ENCODE measurements at regions not wholly inside any gene's neighbourhood (a gene's known extent, or its start where the extent isn't known, plus 50 kb on each side); places are given as distances from the start of the nearest gene placed in this dataset.
"Not testable (repeated sequence)": the region's sequence is repeated elsewhere in the genome, so short reads cannot be mapped to it uniquely, and the experiment has no call there.

DNA sequence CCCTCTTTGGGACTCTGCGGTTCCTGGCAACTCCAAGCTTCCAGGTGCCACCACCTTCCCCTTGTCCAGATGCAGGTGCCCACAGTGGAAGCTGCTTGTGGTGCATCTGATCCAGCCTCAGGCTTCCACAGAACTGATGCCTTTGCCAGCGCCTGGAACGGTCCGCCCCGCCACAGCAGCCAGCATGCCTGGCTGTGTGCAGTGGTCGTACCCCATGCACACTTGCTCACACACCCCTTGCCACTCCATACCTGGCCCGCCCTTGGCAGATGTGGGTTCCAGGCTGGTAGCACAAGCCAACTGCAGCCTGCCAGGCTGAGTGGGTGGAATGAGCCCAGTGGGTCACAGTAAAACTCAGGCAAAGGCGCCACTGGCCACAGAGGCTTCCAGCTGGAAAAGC is 240.5 kb downstream of the PPP4R3C start:
- Histone ChIP-seq H3K27me3 (no peaks in the 10 kb centered on the region), H3K36me3 (no peaks in the 10 kb centered on the region), H3K27ac (no peak overlapping the region), H3K4me3 (no peak overlapping the region), H3K9me3 (no peaks in the 10 kb centered on the region), H3K4me1 (no peaks in the 10 kb centered on the region)
- 89% methylated on average over 1 of the region's 8 CpGs for WGBS (ENCODE audit: insufficient coverage, low coverage, low lambda C conversion rate, missing lambda C conversion rate)
- intact Hi-C loops (cut with DNase I), result no loop called here
- DNase-seq (peak in 1 of 3 donors; percentile 32), ATAC-seq (no peak)
- TF ChIP-seq, protein P1, sequence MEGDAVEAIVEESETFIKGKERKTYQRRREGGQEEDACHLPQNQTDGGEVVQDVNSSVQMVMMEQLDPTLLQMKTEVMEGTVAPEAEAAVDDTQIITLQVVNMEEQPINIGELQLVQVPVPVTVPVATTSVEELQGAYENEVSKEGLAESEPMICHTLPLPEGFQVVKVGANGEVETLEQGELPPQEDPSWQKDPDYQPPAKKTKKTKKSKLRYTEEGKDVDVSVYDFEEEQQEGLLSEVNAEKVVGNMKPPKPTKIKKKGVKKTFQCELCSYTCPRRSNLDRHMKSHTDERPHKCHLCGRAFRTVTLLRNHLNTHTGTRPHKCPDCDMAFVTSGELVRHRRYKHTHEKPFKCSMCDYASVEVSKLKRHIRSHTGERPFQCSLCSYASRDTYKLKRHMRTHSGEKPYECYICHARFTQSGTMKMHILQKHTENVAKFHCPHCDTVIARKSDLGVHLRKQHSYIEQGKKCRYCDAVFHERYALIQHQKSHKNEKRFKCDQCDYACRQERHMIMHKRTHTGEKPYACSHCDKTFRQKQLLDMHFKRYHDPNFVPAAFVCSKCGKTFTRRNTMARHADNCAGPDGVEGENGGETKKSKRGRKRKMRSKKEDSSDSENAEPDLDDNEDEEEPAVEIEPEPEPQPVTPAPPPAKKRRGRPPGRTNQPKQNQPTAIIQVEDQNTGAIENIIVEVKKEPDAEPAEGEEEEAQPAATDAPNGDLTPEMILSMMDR (IDR thresholded peaks at IDR 0.05), result no peak
- no peak for TF ChIP-seq POLR2A (IDR thresholded peaks at IDR 0.05)

DNA sequence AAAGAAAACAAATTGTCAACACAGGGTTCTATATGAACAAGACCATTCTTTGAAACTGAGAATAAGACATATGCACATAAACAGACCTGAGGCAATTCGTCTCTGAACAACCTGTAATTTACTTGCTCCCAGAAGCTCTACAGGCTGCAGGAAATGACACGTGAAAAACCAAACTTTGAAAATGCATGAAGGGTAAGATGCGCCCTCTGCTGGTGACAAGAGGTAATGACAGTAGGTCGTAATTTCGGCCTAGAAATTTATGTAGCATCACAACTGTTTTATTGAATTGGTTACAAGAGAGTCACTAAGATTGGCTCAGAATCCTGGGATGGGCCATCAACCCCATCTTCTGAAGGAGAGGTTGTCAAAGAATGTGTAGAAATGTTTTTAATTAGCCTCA is 276.5 kb downstream of the PPP4R3C start:
- no peak overlapping the region for H3K27ac ChIP-seq
- DNase-seq (no peak), ATAC-seq (peak; percentile 56 to 73 (median 62))
- H3K9me3 ChIP-seq, result no peaks in the 10 kb centered on the region
- no peaks in the 10 kb centered on the region for H3K4me1 ChIP-seq
- H3K27me3 ChIP-seq, result peaks cover 0 to 3% of the 10 kb centered on the region in 2 donors
- H3K4me3 ChIP-seq, result no peak overlapping the region
- no peaks in the 10 kb centered on the region for H3K36me3 ChIP-seq
- TF ChIP-seq POLR2A (IDR thresholded peaks at IDR 0.05), result no peak
- TF ChIP-seq, protein P1 (IDR thresholded peaks at IDR 0.05), result peak; percentile 75 to 85 (median 81)
- 3% methylated on average over 5 of the region's 5 CpGs for WGBS (ENCODE audit: insufficient coverage, low coverage, low lambda C conversion rate, missing lambda C conversion rate)
- intact Hi-C loops (cut with DNase I), result no loop called here

DNA sequence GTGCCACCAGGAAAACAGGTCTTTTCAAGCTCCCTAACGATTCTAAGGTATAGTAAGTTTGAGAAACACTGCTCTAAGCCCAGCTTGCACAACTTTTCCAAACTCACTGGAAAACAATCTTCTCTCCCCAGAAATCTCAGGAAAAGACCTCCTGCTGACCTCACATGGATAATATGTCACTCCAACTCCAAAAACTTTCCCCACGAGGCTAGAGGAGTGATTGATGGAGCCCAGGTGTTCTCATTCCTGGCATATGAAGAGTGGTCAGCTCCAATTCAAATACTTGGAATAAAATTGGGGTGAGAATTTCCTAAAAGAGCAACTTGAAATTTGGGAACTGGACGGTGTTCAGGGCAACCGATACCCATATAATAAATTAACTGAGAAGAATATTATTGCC is 299.9 kb downstream of the PPP4R3C start:
- H3K9me3 ChIP-seq, result no peaks in the 10 kb centered on the region
- ATAC-seq (no peak), DNase-seq (no peak)
- 32% methylated on average over 4 of the region's 4 CpGs for WGBS (ENCODE audit: insufficient coverage, low coverage, low lambda C conversion rate, missing lambda C conversion rate)
- TF ChIP-seq, protein P1 (IDR thresholded peaks at IDR 0.05), result no peak
- no peak for TF ChIP-seq POLR2A (IDR thresholded peaks at IDR 0.05)
- no peaks in the 10 kb centered on the region for H3K36me3 ChIP-seq
- H3K27me3 ChIP-seq, result no peaks in the 10 kb centered on the region
- no peak overlapping the region for H3K27ac ChIP-seq
- H3K4me3 ChIP-seq, result no peak overlapping the region
- intact Hi-C loops (cut with DNase I), result no loop called here
- H3K4me1 ChIP-seq, result no peaks in the 10 kb centered on the region

DNA sequence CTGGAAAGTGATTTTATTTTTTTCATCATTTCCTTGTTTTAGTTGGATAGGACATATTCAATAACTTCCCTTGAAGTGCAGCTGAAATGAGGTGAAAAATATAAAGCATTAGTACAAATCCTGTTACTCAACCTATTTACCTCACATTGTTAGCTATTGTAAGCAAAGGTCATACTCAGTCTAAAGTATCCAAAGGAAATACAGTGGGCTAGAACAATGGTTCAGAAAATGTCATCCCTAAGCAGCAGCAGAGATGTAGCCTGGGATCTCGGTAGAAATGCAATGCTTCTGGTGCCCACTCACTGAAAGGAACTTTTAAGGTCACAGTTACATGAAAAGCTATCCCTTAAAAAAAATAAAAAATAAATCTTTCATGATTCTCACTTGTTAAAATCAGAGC is 300.6 kb downstream of the PPP4R3C start:
- 28% methylated on average over 1 of the region's 1 CpG for WGBS (ENCODE audit: insufficient coverage, low coverage, low lambda C conversion rate, missing lambda C conversion rate)
- intact Hi-C loops (cut with DNase I), result no loop called here
- H3K36me3 ChIP-seq, result no peaks in the 10 kb centered on the region
- no peak for DNase-seq
- no peaks in the 10 kb centered on the region for H3K4me1 ChIP-seq
- TF ChIP-seq, protein P1 (IDR thresholded peaks at IDR 0.05), result no peak
- no peak for TF ChIP-seq POLR2A (IDR thresholded peaks at IDR 0.05)
- ATAC-seq, result no peak
- H3K27me3 ChIP-seq, result no peaks in the 10 kb centered on the region
- no peak overlapping the region for H3K4me3 ChIP-seq
- no peak overlapping the region for H3K27ac ChIP-seq
- no peaks in the 10 kb centered on the region for H3K9me3 ChIP-seq

DNA sequence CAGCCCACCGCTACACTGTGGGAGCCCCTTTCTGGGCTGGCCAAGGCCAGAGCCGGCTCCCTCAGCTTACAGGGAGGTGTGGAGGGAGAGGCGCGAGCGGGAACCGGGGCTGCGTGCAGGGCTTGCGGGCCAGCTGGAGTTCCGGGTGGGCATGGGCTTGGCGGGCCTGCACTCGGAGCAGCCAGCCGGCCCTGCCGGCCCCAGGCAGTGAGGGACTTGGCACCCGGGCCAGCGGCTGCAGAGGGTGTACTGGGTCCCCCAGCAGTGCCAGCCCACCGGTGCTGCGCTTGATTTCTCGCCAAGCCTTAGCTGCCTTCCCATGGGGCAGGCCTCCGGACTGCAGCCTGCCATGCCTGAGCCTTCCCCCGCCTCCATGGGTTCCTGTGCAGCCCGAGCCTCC is 306.2 kb downstream of the PPP4R3C start:
- H3K9me3 ChIP-seq; H3K4me1 ChIP-seq; H3K4me3 ChIP-seq; H3K27ac ChIP-seq; DNase-seq; ATAC-seq; H3K36me3 ChIP-seq; H3K27me3 ChIP-seq; intact Hi-C loops (cut with DNase I): not testable (repeated sequence)
- WGBS (ENCODE audit: insufficient coverage, low coverage, low lambda C conversion rate, missing lambda C conversion rate), result no CpG with 5 or more reads among the region's 21 CpGs
